ENCODE measurements at regions not wholly inside any gene's neighbourhood (a gene's known extent, or its start where the extent isn't known, plus 50 kb on each side); places are given as distances from the start of the nearest gene placed in this dataset.

- H3K27me3 ChIP-seq (ENCODE audit: insufficient read depth, low read length), result no peaks in the 10 kb centered on the region
- peaks cover 14% of the 10 kb centered on the region for H3K4me1 ChIP-seq (ENCODE audit: insufficient read depth, low read length)
- TF ChIP-seq, protein P1, sequence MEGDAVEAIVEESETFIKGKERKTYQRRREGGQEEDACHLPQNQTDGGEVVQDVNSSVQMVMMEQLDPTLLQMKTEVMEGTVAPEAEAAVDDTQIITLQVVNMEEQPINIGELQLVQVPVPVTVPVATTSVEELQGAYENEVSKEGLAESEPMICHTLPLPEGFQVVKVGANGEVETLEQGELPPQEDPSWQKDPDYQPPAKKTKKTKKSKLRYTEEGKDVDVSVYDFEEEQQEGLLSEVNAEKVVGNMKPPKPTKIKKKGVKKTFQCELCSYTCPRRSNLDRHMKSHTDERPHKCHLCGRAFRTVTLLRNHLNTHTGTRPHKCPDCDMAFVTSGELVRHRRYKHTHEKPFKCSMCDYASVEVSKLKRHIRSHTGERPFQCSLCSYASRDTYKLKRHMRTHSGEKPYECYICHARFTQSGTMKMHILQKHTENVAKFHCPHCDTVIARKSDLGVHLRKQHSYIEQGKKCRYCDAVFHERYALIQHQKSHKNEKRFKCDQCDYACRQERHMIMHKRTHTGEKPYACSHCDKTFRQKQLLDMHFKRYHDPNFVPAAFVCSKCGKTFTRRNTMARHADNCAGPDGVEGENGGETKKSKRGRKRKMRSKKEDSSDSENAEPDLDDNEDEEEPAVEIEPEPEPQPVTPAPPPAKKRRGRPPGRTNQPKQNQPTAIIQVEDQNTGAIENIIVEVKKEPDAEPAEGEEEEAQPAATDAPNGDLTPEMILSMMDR (IDR thresholded peaks at IDR 0.05; ENCODE audit: extremely low read depth, low read depth, low read length), result no peak
- no peaks in the 10 kb centered on the region for H3K36me3 ChIP-seq (ENCODE audit: insufficient read depth, low read length)
- H2AFZ ChIP-seq (ENCODE audit: low read length), result no peak overlapping the region
- H3K27ac ChIP-seq (ENCODE audit: low read depth, low read length), result no peak overlapping the region
- H4K20me1 ChIP-seq (ENCODE audit: insufficient read depth, low read length), result no peaks in the 10 kb centered on the region
- no peak for DNase-seq (ENCODE audit: insufficient read length, low spot score, missing footprints)
- no peaks in the 10 kb centered on the region for H3K79me2 ChIP-seq (ENCODE audit: insufficient read depth, low read length)
- no peak overlapping the region for H3K4me2 ChIP-seq (ENCODE audit: insufficient read depth, low read length)
- H3K4me3 ChIP-seq (ENCODE audit: insufficient read depth, low read length), result no peak overlapping the region
- H3K9me3 ChIP-seq (ENCODE audit: low read depth, low read length), result no peaks in the 10 kb centered on the region
Observed at GRCh38 chr12:77210724-77211123, 145.4 kb upstream of the E2F7 start.

DNA sequence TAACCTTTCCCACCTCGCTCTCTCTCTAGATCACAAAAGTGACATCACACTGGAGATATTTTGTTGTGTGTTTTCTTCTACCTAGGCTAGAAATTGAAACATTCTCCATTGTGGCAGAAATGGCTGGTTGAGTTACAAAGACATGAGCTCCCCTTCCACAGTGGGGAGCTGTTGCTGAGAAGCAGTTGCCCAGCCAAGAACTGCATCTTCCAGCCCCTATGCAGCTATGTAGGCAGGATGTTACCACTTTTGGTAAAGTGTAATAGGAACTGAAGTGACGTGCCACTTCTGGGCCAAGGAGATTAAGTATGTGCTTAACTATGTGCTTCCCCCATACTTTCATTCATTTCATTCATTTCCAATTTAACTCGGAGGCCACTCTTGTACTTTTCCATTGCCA is 138.7 kb upstream of the E2F7 start:
- Histone ChIP-seq H2AFZ (ENCODE audit: low read length) (no peak overlapping the region), H3K79me2 (ENCODE audit: insufficient read depth, low read length) (no peaks in the 10 kb centered on the region)

DNA sequence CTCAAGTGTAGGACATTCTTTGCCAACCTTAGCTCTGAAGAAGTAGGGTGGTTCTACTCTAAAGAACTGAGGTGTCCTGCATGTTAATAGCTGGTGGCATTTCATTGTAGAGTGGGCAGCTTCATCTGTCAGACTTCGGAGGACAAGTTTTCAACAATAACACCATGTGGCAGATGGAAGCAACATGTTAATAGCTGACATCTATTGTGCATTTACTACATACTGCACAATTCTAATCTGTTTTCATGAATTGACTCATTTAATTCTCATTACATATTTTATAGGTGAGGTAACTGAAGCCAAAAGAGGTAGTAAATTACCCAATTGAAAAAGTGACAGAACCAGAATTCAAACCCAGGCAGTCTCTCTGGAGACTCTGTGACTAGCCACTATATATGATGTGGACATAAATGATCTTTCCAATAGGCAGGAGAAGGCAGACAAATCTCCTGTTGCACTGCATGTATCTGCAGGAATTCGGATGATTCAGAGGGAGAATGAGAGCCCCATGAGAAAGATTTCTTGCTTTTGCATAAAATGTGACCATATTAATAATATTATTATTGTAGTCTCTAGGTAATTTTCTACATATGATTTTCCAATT is 137.2 kb upstream of the E2F7 start:
- Histone ChIP-seq H3K4me2 (ENCODE audit: insufficient read depth, low read length) (no peak overlapping the region), H3K36me3 (ENCODE audit: insufficient read depth, low read length) (no peaks in the 10 kb centered on the region), H2AFZ (ENCODE audit: low read length) (no peak overlapping the region), H3K79me2 (ENCODE audit: insufficient read depth, low read length) (no peaks in the 10 kb centered on the region), H3K4me1 (ENCODE audit: insufficient read depth, low read length) (peaks cover 8% of the 10 kb centered on the region), H4K20me1 (ENCODE audit: insufficient read depth, low read length) (no peaks in the 10 kb centered on the region), H3K27me3 (ENCODE audit: insufficient read depth, low read length) (no peaks in the 10 kb centered on the region), H3K9me3 (ENCODE audit: low read depth, low read length) (no peaks in the 10 kb centered on the region), H3K4me3 (ENCODE audit: insufficient read depth, low read length) (no peak overlapping the region), H3K27ac (ENCODE audit: low read depth, low read length) (no peak overlapping the region)
- no peak for DNase-seq (ENCODE audit: insufficient read length, low spot score, missing footprints)
- TF ChIP-seq, protein P1 (IDR thresholded peaks at IDR 0.05; ENCODE audit: extremely low read depth, low read depth, low read length), result no peak

More for the DNA sequence above, 138.7 kb upstream of the E2F7 start:
- Histone ChIP-seq H3K4me2 (ENCODE audit: insufficient read depth, low read length) (no peak overlapping the region), H3K4me1 (ENCODE audit: insufficient read depth, low read length) (peaks cover 8% of the 10 kb centered on the region), H4K20me1 (ENCODE audit: insufficient read depth, low read length) (no peaks in the 10 kb centered on the region), H3K4me3 (ENCODE audit: insufficient read depth, low read length) (no peak overlapping the region), H3K9me3 (ENCODE audit: low read depth, low read length) (no peaks in the 10 kb centered on the region), H3K27ac (ENCODE audit: low read depth, low read length) (no peak overlapping the region), H3K27me3 (ENCODE audit: insufficient read depth, low read length) (no peaks in the 10 kb centered on the region), H3K36me3 (ENCODE audit: insufficient read depth, low read length) (no peaks in the 10 kb centered on the region)
- TF ChIP-seq, protein P1 (IDR thresholded peaks at IDR 0.05; ENCODE audit: extremely low read depth, low read depth, low read length), result peak; percentile 37
- DNase-seq (ENCODE audit: insufficient read length, low spot score, missing footprints), result no peak

- no peak overlapping the region for H2AFZ ChIP-seq (ENCODE audit: low read length)
- peak overlapping the region; percentile 59 for H3K4me2 ChIP-seq (ENCODE audit: insufficient read depth, low read length)
- peak overlapping the region; percentile 90 for H3K27ac ChIP-seq (ENCODE audit: low read depth, low read length)
Observed at GRCh38 chr12:77189901-77190416, 124.6 kb upstream of the E2F7 start.

More at GRCh38 chr12:77189901-77190416, 124.6 kb upstream of the E2F7 start:
- no peaks in the 10 kb centered on the region for H3K27me3 ChIP-seq (ENCODE audit: insufficient read depth, low read length)
- TF ChIP-seq, protein P1 (IDR thresholded peaks at IDR 0.05; ENCODE audit: extremely low read depth, low read depth, low read length), result no peak
- H3K79me2 ChIP-seq (ENCODE audit: insufficient read depth, low read length), result no peaks in the 10 kb centered on the region
- DNase-seq (ENCODE audit: insufficient read length, low spot score, missing footprints), result no peak
- H3K36me3 ChIP-seq (ENCODE audit: insufficient read depth, low read length), result no peaks in the 10 kb centered on the region
- no peaks in the 10 kb centered on the region for H3K9me3 ChIP-seq (ENCODE audit: low read depth, low read length)
- no peaks in the 10 kb centered on the region for H4K20me1 ChIP-seq (ENCODE audit: insufficient read depth, low read length)
- H3K4me1 ChIP-seq (ENCODE audit: insufficient read depth, low read length), result peaks cover 21% of the 10 kb centered on the region
- H3K4me3 ChIP-seq (ENCODE audit: insufficient read depth, low read length), result no peak overlapping the region

Data from osteoblast (primary cell).